NCI-H1105 (cell line): ENCODE measurements at regions not wholly inside any gene's neighbourhood (a gene's known extent, or its start where the extent isn't known, plus 50 kb on each side); places are given as distances from the start of the nearest gene placed in this dataset.
A peak's percentile ranks its signal among the peaks of the same experiment; 100 is the strongest.
"Not testable (repeated sequence)": the region's sequence is repeated elsewhere in the genome, so short reads cannot be mapped to it uniquely, and the experiment has no call there.

Source experiments
- DNase-seq: peaks from one replicate; lab custom pipeline; 2025; lab: John Stamatoyannopoulos, UW

GRCh38 chr9:78714576-78714975 is 417.7 kb downstream of the PSAT1 start:
- no peak for DNase-seq

GRCh38 chr9:78719029-78719428 is 422.1 kb downstream of the PSAT1 start:
- not testable (repeated sequence) for DNase-seq

GRCh38 chr9:78724896-78725295 is 428.0 kb downstream of the PSAT1 start:
- DNase-seq: no peak

- DNase-seq: no peak
These were observed 428.6 kb downstream of the PSAT1 start for GRCh38 chr9:78725503-78725902.

GRCh38 chr9:78745331-78745730 is 448.4 kb downstream of the PSAT1 start:
- no peak for DNase-seq

GRCh38 chr9:78746010-78746409 is 449.1 kb downstream of the PSAT1 start:
- DNase-seq: peak; percentile 50

- DNase-seq: no peak
These were observed 456.1 kb downstream of the PSAT1 start for GRCh38 chr9:78753039-78753438.

GRCh38 chr9:78756813-78757510 is 460.0 kb downstream of the PSAT1 start:
- DNase-seq: no peak

- DNase-seq: no peak
These were observed 466.5 kb downstream of the PSAT1 start for GRCh38 chr9:78763424-78763823.

GRCh38 chr9:78765861-78766260 is 468.9 kb downstream of the PSAT1 start:
- no peak for DNase-seq

GRCh38 chr9:78767490-78767889 is 470.6 kb downstream of the PSAT1 start:
- no peak for DNase-seq

GRCh38 chr9:78769690-78770089 is 472.8 kb downstream of the PSAT1 start:
- DNase-seq: no peak

- DNase-seq: no peak
These were observed 478.3 kb downstream of the PSAT1 start for GRCh38 chr9:78775211-78775610.

GRCh38 chr9:78775696-78776295 is 478.9 kb downstream of the PSAT1 start:
- no peak for DNase-seq

- DNase-seq: no peak
These were observed 480.8 kb downstream of the PSAT1 start for GRCh38 chr9:78777747-78778146.

GRCh38 chr9:78778318-78778717 is 481.4 kb downstream of the PSAT1 start:
- DNase-seq: no peak

GRCh38 chr9:78778861-78779374 is 482.0 kb downstream of the PSAT1 start:
- no peak for DNase-seq

GRCh38 chr9:78781681-78782080 is 484.8 kb downstream of the PSAT1 start:
- DNase-seq: no peak

GRCh38 chr9:78782234-78782633 is 485.3 kb downstream of the PSAT1 start:
- no peak for DNase-seq

- DNase-seq: no peak
These were observed 485.9 kb downstream of the PSAT1 start for GRCh38 chr9:78782858-78783257.

GRCh38 chr9:78783743-78784142 is 486.8 kb downstream of the PSAT1 start:
- no peak for DNase-seq

- no peak for DNase-seq
These were observed 489.9 kb downstream of the PSAT1 start for GRCh38 chr9:78786794-78787193.

- DNase-seq: no peak
These were observed 491.2 kb downstream of the PSAT1 start for GRCh38 chr9:78788101-78788500.

GRCh38 chr9:78791779-78792178 is 494.9 kb downstream of the PSAT1 start:
- no peak for DNase-seq
